ENCODE measurements at regions not wholly inside any gene's neighbourhood (a gene's known extent, or its start where the extent isn't known, plus 50 kb on each side); places are given as distances from the start of the nearest gene placed in this dataset.

GRCh38 chr20:23155141-23155590 is 69.0 kb upstream of the CD93 start:
- no peaks in the 10 kb centered on the region for H4K20me1 ChIP-seq (ENCODE audit: insufficient read depth, low read length)
- H3K36me3 ChIP-seq (replicated peaks; ENCODE audit: low read depth, low read length) = no peaks in the 10 kb centered on the region
- TF ChIP-seq EZH2phosphoT487 (IDR thresholded peaks at IDR 0.05; ENCODE audit: low read depth) = no peak
- no peak for TF ChIP-seq CTCF (IDR thresholded peaks at IDR 0.05; ENCODE audit: low read depth, low read length)
- H2AFZ ChIP-seq (ENCODE audit: low read depth, low read length) = no peak overlapping the region
- H3K9ac ChIP-seq (ENCODE audit: low read length) = no peak overlapping the region
- H3K9me3 ChIP-seq (ENCODE audit: insufficient read depth, low read length) = no peaks in the 10 kb centered on the region
- no peak overlapping the region for H3K4me3 ChIP-seq (ENCODE audit: low read length)
- H3K4me2 ChIP-seq (ENCODE audit: low read length) = no peak overlapping the region
- H3K79me2 ChIP-seq (ENCODE audit: low read length) = no peaks in the 10 kb centered on the region
- H3K4me1 ChIP-seq (ENCODE audit: low read length) = peaks cover 34% of the 10 kb centered on the region
- 0 out of 2 replicates have a peak, but pooled peaks cover 5% of the 10 kb centered on the region for H3K27me3 ChIP-seq (ENCODE audit: low read depth, low read length)
- H3K27ac ChIP-seq (ENCODE audit: low read length) = no peak overlapping the region

DNA sequence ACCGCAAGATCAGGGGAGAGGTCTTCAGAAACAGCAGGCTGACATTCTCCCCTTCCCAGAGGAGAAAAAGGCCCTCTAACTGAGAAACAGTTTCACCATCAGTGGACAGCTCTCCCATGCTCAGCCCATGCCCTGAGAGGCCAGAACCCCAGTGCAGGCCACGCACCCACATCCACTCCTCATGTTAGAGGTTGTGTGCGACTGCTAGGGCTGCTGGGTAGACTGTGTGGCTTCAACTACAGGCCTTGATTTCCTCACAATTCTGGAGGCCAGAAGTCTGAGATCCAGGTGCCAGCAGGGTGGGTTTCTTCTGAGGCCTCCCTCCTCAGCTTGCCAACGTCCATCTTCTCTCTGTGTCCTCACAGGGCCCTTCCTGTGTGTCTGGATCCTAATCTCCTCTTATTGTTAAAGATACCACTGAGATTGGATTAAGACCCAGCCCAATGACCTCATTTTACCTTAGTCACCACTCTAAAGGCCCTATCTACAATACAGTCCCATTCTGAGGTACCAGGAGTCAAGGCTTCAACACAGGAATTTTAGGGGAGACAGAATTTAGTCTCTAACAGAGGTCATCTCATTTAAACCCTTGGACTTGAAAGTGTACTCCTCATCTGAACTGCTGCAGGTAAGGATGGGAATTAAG is 67.7 kb upstream of the CD93 start:
- Histone ChIP-seq H3K9ac (ENCODE audit: low read length) (no peak overlapping the region), H3K4me2 (ENCODE audit: low read length) (no peak overlapping the region)
- TF ChIP-seq EZH2phosphoT487 (IDR thresholded peaks at IDR 0.05; ENCODE audit: low read depth) (no peak), CTCF (IDR thresholded peaks at IDR 0.05; ENCODE audit: low read depth, low read length) (no peak)

DNA sequence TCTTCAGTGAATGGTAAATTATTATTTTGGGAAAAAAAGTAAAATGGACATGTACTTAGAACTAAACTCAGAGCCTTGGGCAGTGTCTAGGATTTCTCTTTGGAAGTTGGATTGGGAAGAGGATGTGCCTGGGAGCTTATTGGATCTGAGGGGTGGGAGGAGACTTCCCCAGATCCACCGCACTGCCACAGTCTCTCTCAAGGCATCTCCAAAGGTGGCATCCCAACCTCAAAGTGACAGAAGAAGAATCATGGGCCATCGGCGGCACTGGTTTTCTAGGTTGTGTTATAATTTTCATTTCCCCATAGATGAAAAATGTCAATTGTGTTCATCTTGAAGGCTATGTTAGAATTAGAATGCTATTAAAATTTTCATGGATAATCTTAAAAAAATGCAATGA is 66.8 kb upstream of the CD93 start:
- no peaks in the 10 kb centered on the region for H3K9me3 ChIP-seq (ENCODE audit: insufficient read depth, low read length)
- no peak overlapping the region for H3K4me3 ChIP-seq (ENCODE audit: low read length)
- H3K4me2 ChIP-seq (ENCODE audit: low read length) = no peak overlapping the region
- H3K27ac ChIP-seq (ENCODE audit: low read length) = no peak overlapping the region
- H4K20me1 ChIP-seq (ENCODE audit: insufficient read depth, low read length) = no peaks in the 10 kb centered on the region
- no peak overlapping the region for H3K9ac ChIP-seq (ENCODE audit: low read length)
- no peaks in the 10 kb centered on the region for H3K27me3 ChIP-seq (ENCODE audit: low read depth, low read length)
- H3K4me1 ChIP-seq (ENCODE audit: low read length) = peaks cover 20% of the 10 kb centered on the region
- no peaks in the 10 kb centered on the region for H3K79me2 ChIP-seq (ENCODE audit: low read length)
- TF ChIP-seq CTCF (IDR thresholded peaks at IDR 0.05; ENCODE audit: low read depth, low read length) = no peak
- no peak for TF ChIP-seq EZH2phosphoT487 (IDR thresholded peaks at IDR 0.05; ENCODE audit: low read depth)
- H2AFZ ChIP-seq (ENCODE audit: low read depth, low read length) = no peak overlapping the region
- no peaks in the 10 kb centered on the region for H3K36me3 ChIP-seq (replicated peaks; ENCODE audit: low read depth, low read length)

More for the DNA sequence above, 67.7 kb upstream of the CD93 start:
- Histone ChIP-seq H2AFZ (ENCODE audit: low read depth, low read length) (no peak overlapping the region), H3K4me1 (ENCODE audit: low read length) (peaks cover 22% of the 10 kb centered on the region), H4K20me1 (ENCODE audit: insufficient read depth, low read length) (no peaks in the 10 kb centered on the region), H3K36me3 (replicated peaks; ENCODE audit: low read depth, low read length) (no peaks in the 10 kb centered on the region), H3K9me3 (ENCODE audit: insufficient read depth, low read length) (no peaks in the 10 kb centered on the region), H3K79me2 (ENCODE audit: low read length) (no peaks in the 10 kb centered on the region), H3K27me3 (ENCODE audit: low read depth, low read length) (no peaks in the 10 kb centered on the region), H3K4me3 (ENCODE audit: low read length) (no peak overlapping the region), H3K27ac (ENCODE audit: low read length) (no peak overlapping the region)

- Histone ChIP-seq H3K27me3 (ENCODE audit: low read depth, low read length) (no peaks in the 10 kb centered on the region), H4K20me1 (ENCODE audit: insufficient read depth, low read length) (no peaks in the 10 kb centered on the region), H3K9me3 (ENCODE audit: insufficient read depth, low read length) (no peaks in the 10 kb centered on the region), H3K36me3 (replicated peaks; ENCODE audit: low read depth, low read length) (no peaks in the 10 kb centered on the region), H3K4me1 (ENCODE audit: low read length) (peaks cover 24% of the 10 kb centered on the region), H3K79me2 (ENCODE audit: low read length) (no peaks in the 10 kb centered on the region), H3K4me3 (ENCODE audit: low read length) (no peak overlapping the region), H3K9ac (ENCODE audit: low read length) (no peak overlapping the region), H2AFZ (ENCODE audit: low read depth, low read length) (no peak overlapping the region), H3K4me2 (ENCODE audit: low read length) (no peak overlapping the region), H3K27ac (ENCODE audit: low read length) (no peak overlapping the region)
- TF ChIP-seq CTCF (IDR thresholded peaks at IDR 0.05; ENCODE audit: low read depth, low read length) (no peak), EZH2phosphoT487 (IDR thresholded peaks at IDR 0.05; ENCODE audit: low read depth) (no peak)
Measured at GRCh38 chr20:23152308-23152892, 66.3 kb upstream of the CD93 start.
